Keratinocyte (primary cell): ENCODE measurements at regions not wholly inside any gene's neighbourhood (a gene's known extent, or its start where the extent isn't known, plus 50 kb on each side); places are given as distances from the start of the nearest gene placed in this dataset.

ENCODE experiments used
- DNase-seq: peaks from one replicate; pipeline ENCODE4 v3.0.0-alpha.2; 2011; ENCODE audit warnings: low read depth, missing footprints, low spot score
- FAIRE-seq: peaks from 2 replicates; lab custom pipeline; 2011; peaks lifted over from hg19 to GRCh38; lab: Jason Lieb, UNC
- H2AFZ ChIP-seq: 2 replicates; pipeline ENCODE4 v1.6.0; 2012; ENCODE audit warnings: low read length, control low read depth, inconsistent platforms; ENCODE audit not compliant: control insufficient read depth
- H3K27ac ChIP-seq: 2 replicates; pipeline ENCODE4 v1.5.1; 2011; ENCODE audit warnings: low read length; ENCODE audit not compliant: control insufficient read depth, insufficient read depth
- H3K27me3 ChIP-seq: 3 replicates; pipeline ENCODE4 v1.6.0; 2011; ENCODE audit warnings: low read length; ENCODE audit not compliant: control insufficient read depth, insufficient read depth; ENCODE audit errors: extremely low read depth
- H3K36me3 ChIP-seq, 2 experiments: 2 replicates in 1 of 2; 3 replicates in 1 of 2; pipeline ENCODE4 v1.5.1; 2011; ENCODE audit warnings: low read length in 2 of 2, mild to moderate bottlenecking in 1 of 2; ENCODE audit not compliant: control insufficient read depth in 2 of 2, insufficient read depth in 2 of 2; ENCODE audit errors: extremely low read depth in 1 of 2
- H3K4me1 ChIP-seq: 3 replicates; pipeline ENCODE4 v1.5.1; 2011; ENCODE audit warnings: low read length; ENCODE audit not compliant: control insufficient read depth, insufficient read depth; ENCODE audit errors: extremely low read depth
- H3K4me2 ChIP-seq: 3 replicates; pipeline ENCODE4 v1.6.0; 2011; ENCODE audit warnings: low read depth, low read length; ENCODE audit not compliant: control insufficient read depth, insufficient read depth; ENCODE audit errors: extremely low read depth
- H3K4me3 ChIP-seq, 3 experiments: fragments of 200-600 bp in 1 of 3; sonication (generic) in 1 of 3; 2 replicates in 2 of 3; 3 replicates in 1 of 3; pipeline ENCODE4 v1.5.1; 2011 to 2016; ENCODE audit warnings: low read length in 3 of 3, mild to moderate bottlenecking in 3 of 3, control low read depth in 2 of 3, inconsistent platforms in 1 of 3, low read depth in 1 of 3, mixed read lengths in 1 of 3, mixed run types in 1 of 3, moderate library complexity in 1 of 3; ENCODE audit not compliant: control insufficient read depth in 2 of 3, insufficient read depth in 2 of 3; ENCODE audit errors: extremely low read depth in 1 of 3
- H3K79me2 ChIP-seq: 2 replicates; pipeline ENCODE4 v1.6.0; 2012; ENCODE audit warnings: low read length; ENCODE audit not compliant: control insufficient read depth, insufficient read depth
- H3K9ac ChIP-seq: 3 replicates; pipeline ENCODE4 v1.6.0; 2011; ENCODE audit warnings: low read length; ENCODE audit not compliant: control insufficient read depth, insufficient read depth; ENCODE audit errors: extremely low read depth
- H3K9me1 ChIP-seq: 3 replicates; pipeline ENCODE4 v1.6.0; 2011; ENCODE audit warnings: low read length; ENCODE audit not compliant: control insufficient read depth, insufficient read depth; ENCODE audit errors: extremely low read depth
- H3K9me3 ChIP-seq: 2 replicates; pipeline ENCODE4 v1.5.1; 2012; ENCODE audit warnings: low read depth, low read length; ENCODE audit not compliant: control insufficient read depth
- H4K20me1 ChIP-seq: 3 replicates; pipeline ENCODE4 v1.6.0; 2011; ENCODE audit warnings: low read length; ENCODE audit not compliant: control insufficient read depth, insufficient read depth; ENCODE audit errors: extremely low read depth
- CTCF ChIP-seq, 3 experiments: IDR thresholded peaks in 1 of 3; conservative IDR thresholded peaks in 1 of 3; optimal IDR thresholded peaks in 1 of 3; 2 replicates in 2 of 3; 3 replicates in 1 of 3; pipeline versions ENCODE3 to v1.5.1; 2011; ENCODE audit warnings: low read length in 3 of 3, mild to moderate bottlenecking in 3 of 3, moderate library complexity in 2 of 3, control low read depth in 1 of 3, inconsistent platforms in 1 of 3; ENCODE audit not compliant: insufficient read depth in 2 of 3; ENCODE audit errors: extremely low read depth in 1 of 3
- EZH2 ChIP-seq: IDR thresholded peaks from one replicate; pipeline ENCODE4 v1.6.1; 2012; ENCODE audit warnings: inconsistent platforms, mild to moderate bottlenecking, low read length, moderate library complexity
- dilution Hi-C: fragments of 300-500 bp; cut with MboI; formaldehyde crosslinking; loops from one replicate; pipeline ENCODE4 v1.7.0; 2020; ENCODE audit warnings: low sequenced_read_pairs; ENCODE audit not compliant: extremely low pct_ligation_motif_present

DNA sequence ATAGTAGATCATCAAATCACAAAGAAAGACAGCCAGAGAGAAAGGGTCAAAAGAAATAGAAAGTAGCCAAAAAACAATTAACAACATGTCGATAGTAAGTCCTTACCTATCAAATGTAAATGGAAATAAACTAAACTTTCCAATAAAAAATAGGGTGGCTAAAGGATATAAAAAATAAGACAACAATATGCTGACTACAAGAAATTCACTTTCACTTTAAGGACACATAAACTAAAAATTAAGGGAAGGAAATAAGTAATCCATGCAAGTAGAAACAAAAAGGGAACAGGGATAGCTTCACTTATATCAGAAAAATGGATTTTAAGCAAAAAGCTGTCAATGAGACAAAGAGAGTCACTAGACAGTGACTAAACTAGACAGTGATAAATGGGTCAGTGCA is 903.9 kb upstream of the ZEB2 start:
- DNase-seq (no peak), FAIRE-seq (no peak)
- dilution Hi-C loops, result no loop called here
- no peaks in the 10 kb centered on the region for H3K9me1 ChIP-seq
- no peaks in the 10 kb centered on the region for H3K36me3 ChIP-seq
- H3K4me1 ChIP-seq, result no peaks in the 10 kb centered on the region
- no peak overlapping the region for H3K9ac ChIP-seq
- H3K79me2 ChIP-seq, result no peaks in the 10 kb centered on the region
- TF ChIP-seq CTCF (optimal IDR thresholded peaks at IDR 0.05 in 1 of 3, IDR thresholded peaks at IDR 0.05 in 1 of 3, conservative IDR thresholded peaks at IDR 0.05 in 1 of 3; ENCODE audit: extremely low read depth in 1 of 3, insufficient read depth in 2 of 3, low read length in 3 of 3), result no peak
- no peak for TF ChIP-seq EZH2
- H3K27ac ChIP-seq, result no peak overlapping the region
- H3K27me3 ChIP-seq, result no peaks in the 10 kb centered on the region
- H4K20me1 ChIP-seq, result no peaks in the 10 kb centered on the region
- H2AFZ ChIP-seq, result no peak overlapping the region
- no peaks in the 10 kb centered on the region for H3K9me3 ChIP-seq
- H3K4me2 ChIP-seq, result no peak overlapping the region
- H3K4me3 ChIP-seq, result no peak overlapping the region

- Histone ChIP-seq H3K79me2 (no peaks in the 10 kb centered on the region), H3K36me3 (no peaks in the 10 kb centered on the region), H3K9me1 (no peaks in the 10 kb centered on the region), H3K4me3 (no peak overlapping the region), H3K9me3 (no peaks in the 10 kb centered on the region), H3K4me1 (no peaks in the 10 kb centered on the region), H4K20me1 (no peaks in the 10 kb centered on the region), H3K27ac (no peak overlapping the region), H3K27me3 (no peaks in the 10 kb centered on the region), H3K9ac (no peak overlapping the region), H2AFZ (no peak overlapping the region), H3K4me2 (no peak overlapping the region)
- TF ChIP-seq EZH2, result no peak
- TF ChIP-seq CTCF (optimal IDR thresholded peaks at IDR 0.05 in 1 of 3, IDR thresholded peaks at IDR 0.05 in 1 of 3, conservative IDR thresholded peaks at IDR 0.05 in 1 of 3; ENCODE audit: extremely low read depth in 1 of 3, insufficient read depth in 2 of 3, low read length in 3 of 3), result no peak
- dilution Hi-C loops, result no loop called here
- FAIRE-seq (no peak), DNase-seq (no peak)
Observed at GRCh38 chr2:145422576-145422975, 902.7 kb upstream of the ZEB2 start.
